ENCODE measurements at regions not wholly inside any gene's neighbourhood (a gene's known extent, or its start where the extent isn't known, plus 50 kb on each side); places are given as distances from the start of the nearest gene placed in this dataset.

GRCh38 chr7:112995059-112995824 lies 91.4 kb downstream of the GPR85 start:
- TF ChIP-seq POLR2A (IDR thresholded peaks at IDR 0.05; ENCODE audit: low read depth, low read length) (no peak), POLR2AphosphoS5 (IDR thresholded peaks at IDR 0.05; ENCODE audit: low read depth, low read length) (no peak), TAF1 (IDR thresholded peaks at IDR 0.05; ENCODE audit: borderline replicate concordance, low read depth, low read length) (no peak)
